ENCODE measurements at regions not wholly inside any gene's neighbourhood (a gene's known extent, or its start where the extent isn't known, plus 50 kb on each side); places are given as distances from the start of the nearest gene placed in this dataset.

- TF ChIP-seq POLR2AphosphoS5 (IDR thresholded peaks at IDR 0.05) (no peak), EP300 (IDR thresholded peaks at IDR 0.05) (no peak), POLR2A (IDR thresholded peaks at IDR 0.05; ENCODE audit: low read depth) (no peak)
- TF ChIP-seq, protein P1, sequence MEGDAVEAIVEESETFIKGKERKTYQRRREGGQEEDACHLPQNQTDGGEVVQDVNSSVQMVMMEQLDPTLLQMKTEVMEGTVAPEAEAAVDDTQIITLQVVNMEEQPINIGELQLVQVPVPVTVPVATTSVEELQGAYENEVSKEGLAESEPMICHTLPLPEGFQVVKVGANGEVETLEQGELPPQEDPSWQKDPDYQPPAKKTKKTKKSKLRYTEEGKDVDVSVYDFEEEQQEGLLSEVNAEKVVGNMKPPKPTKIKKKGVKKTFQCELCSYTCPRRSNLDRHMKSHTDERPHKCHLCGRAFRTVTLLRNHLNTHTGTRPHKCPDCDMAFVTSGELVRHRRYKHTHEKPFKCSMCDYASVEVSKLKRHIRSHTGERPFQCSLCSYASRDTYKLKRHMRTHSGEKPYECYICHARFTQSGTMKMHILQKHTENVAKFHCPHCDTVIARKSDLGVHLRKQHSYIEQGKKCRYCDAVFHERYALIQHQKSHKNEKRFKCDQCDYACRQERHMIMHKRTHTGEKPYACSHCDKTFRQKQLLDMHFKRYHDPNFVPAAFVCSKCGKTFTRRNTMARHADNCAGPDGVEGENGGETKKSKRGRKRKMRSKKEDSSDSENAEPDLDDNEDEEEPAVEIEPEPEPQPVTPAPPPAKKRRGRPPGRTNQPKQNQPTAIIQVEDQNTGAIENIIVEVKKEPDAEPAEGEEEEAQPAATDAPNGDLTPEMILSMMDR (IDR thresholded peaks at IDR 0.05) = no peak
- no peak for DNase-seq (ENCODE audit: extremely low spot score)
- Histone ChIP-seq H3K4me1 (no peaks in the 10 kb centered on the region), H3K9me3 (peaks cover 0 to 35% (median 27%) of the 10 kb centered on the region in 4 donors), H3K27me3 (peaks cover 0 to 31% (median 0%) of the 10 kb centered on the region in 4 donors), H3K27ac (replicated peaks in 1 of 4) (no peak overlapping the region), H3K4me3 (no peak overlapping the region), H3K36me3 (no peaks in the 10 kb centered on the region)
- intact Hi-C loops (cut with DNase I) = no loop called here
Measured at GRCh38 chr20:57080796-57081195, 185.6 kb downstream of the BMP7 start.

GRCh38 chr20:57082357-57082945 lies 184.0 kb downstream of the BMP7 start:
- Histone ChIP-seq H3K9me3 (peaks cover 0 to 29% (median 27%) of the 10 kb centered on the region in 4 donors), H3K4me1 (no peaks in the 10 kb centered on the region), H3K27me3 (peaks cover 0 to 47% (median 0%) of the 10 kb centered on the region in 4 donors), H3K36me3 (no peaks in the 10 kb centered on the region), H3K4me3 (no peak overlapping the region), H3K27ac (replicated peaks in 1 of 4) (no peak overlapping the region)
- no peak for DNase-seq (ENCODE audit: extremely low spot score)
- intact Hi-C loops (cut with DNase I) = no loop called here
- TF ChIP-seq POLR2AphosphoS5 (IDR thresholded peaks at IDR 0.05) = no peak
- no peak for TF ChIP-seq POLR2A (IDR thresholded peaks at IDR 0.05; ENCODE audit: low read depth)
- TF ChIP-seq EP300 (IDR thresholded peaks at IDR 0.05) = no peak
- TF ChIP-seq, protein P1 (IDR thresholded peaks at IDR 0.05) = no peak
- 75% methylated on average over 10 of the region's 13 CpGs for WGBS

DNA sequence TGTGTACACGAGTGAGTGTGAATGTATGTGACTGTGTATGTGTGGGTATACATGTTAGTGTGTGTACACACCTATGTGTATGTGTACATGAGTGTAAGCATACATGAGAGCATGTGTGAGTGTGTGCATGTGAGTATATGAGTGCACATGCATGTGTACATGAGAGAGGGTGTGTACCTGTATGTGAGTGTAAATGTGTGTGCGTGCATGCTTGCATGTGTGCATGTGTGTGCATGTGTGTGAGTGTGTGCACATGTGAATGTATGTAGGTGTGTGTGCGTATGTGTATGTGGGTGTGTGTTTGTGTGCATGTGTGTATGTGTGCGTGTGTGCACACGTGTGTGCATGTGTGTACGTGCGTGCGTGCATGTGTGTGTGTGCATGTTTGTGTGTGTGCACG lies 183.4 kb downstream of the BMP7 start:
- no peaks in the 10 kb centered on the region for H3K4me1 ChIP-seq
- no peak for DNase-seq (ENCODE audit: extremely low spot score)
- H3K36me3 ChIP-seq = no peaks in the 10 kb centered on the region
- peaks cover 0 to 28% (median 22%) of the 10 kb centered on the region in 4 donors for H3K9me3 ChIP-seq
- 87% methylated on average over 9 of the region's 9 CpGs for WGBS
- H3K4me3 ChIP-seq = no peak overlapping the region
- TF ChIP-seq POLR2AphosphoS5 (IDR thresholded peaks at IDR 0.05) = no peak
- no peak for TF ChIP-seq EP300 (IDR thresholded peaks at IDR 0.05)
- no peak for TF ChIP-seq POLR2A (IDR thresholded peaks at IDR 0.05; ENCODE audit: low read depth)
- TF ChIP-seq, protein P1 (IDR thresholded peaks at IDR 0.05) = no peak
- peaks cover 0 to 53% (median 0%) of the 10 kb centered on the region in 4 donors for H3K27me3 ChIP-seq
- intact Hi-C loops (cut with DNase I) = no loop called here
- H3K27ac ChIP-seq (replicated peaks in 1 of 4) = no peak overlapping the region

- peaks cover 0 to 5% (median 0%) of the 10 kb centered on the region in 4 donors for H3K9me3 ChIP-seq
- WGBS = 100% methylated on average over 6 of the region's 8 CpGs
- no peak for DNase-seq (ENCODE audit: extremely low spot score)
- no peak overlapping the region for H3K27ac ChIP-seq (replicated peaks in 1 of 4)
- intact Hi-C loops (cut with DNase I) = no loop called here
- peaks cover 0 to 70% (median 0%) of the 10 kb centered on the region in 4 donors for H3K27me3 ChIP-seq
- H3K36me3 ChIP-seq = no peaks in the 10 kb centered on the region
- H3K4me1 ChIP-seq = no peaks in the 10 kb centered on the region
- TF ChIP-seq, protein P1 (IDR thresholded peaks at IDR 0.05) = no peak
- no peak for TF ChIP-seq POLR2AphosphoS5 (IDR thresholded peaks at IDR 0.05)
- no peak for TF ChIP-seq EP300 (IDR thresholded peaks at IDR 0.05)
- TF ChIP-seq POLR2A (IDR thresholded peaks at IDR 0.05; ENCODE audit: low read depth) = no peak
- no peak overlapping the region for H3K4me3 ChIP-seq
Measured at GRCh38 chr20:57086066-57086465, 180.4 kb downstream of the BMP7 start.

DNA sequence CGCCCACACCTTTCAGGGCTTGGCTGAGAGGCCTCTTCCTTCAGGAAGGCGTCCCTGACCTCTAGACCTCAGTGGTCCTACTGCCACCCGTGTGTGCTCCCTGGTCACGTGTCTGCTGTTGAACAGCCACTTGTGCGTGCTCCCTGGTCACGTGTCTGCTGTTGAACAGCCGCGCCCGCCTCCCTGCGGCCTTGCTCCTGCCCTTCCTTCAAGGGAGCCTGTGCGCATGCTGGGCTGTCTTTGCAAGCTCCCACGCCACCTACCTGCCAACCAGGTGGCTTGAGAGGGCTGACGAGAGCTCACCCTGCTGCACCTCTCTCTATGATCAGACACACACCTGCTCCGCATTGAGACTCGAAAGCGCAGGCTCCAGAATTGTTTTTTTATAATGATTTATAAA lies 179.3 kb downstream of the BMP7 start:
- no peak for DNase-seq (ENCODE audit: extremely low spot score)
- H3K27me3 ChIP-seq = peaks cover 0 to 70% (median 0%) of the 10 kb centered on the region in 4 donors
- WGBS = 75% methylated on average over 10 of the region's 16 CpGs

More for the DNA sequence above, 179.3 kb downstream of the BMP7 start:
- peaks cover 0 to 5% (median 0%) of the 10 kb centered on the region in 4 donors for H3K9me3 ChIP-seq
- H3K4me1 ChIP-seq = peaks cover 0 to 6% (median 4%) of the 10 kb centered on the region in 4 donors
- intact Hi-C loops (cut with DNase I) = no loop called here
- TF ChIP-seq EP300 (IDR thresholded peaks at IDR 0.05) = no peak
- TF ChIP-seq POLR2AphosphoS5 (IDR thresholded peaks at IDR 0.05) = no peak
- TF ChIP-seq, protein P1 (IDR thresholded peaks at IDR 0.05) = no peak
- H3K27ac ChIP-seq (replicated peaks in 1 of 4) = no peak overlapping the region
- no peaks in the 10 kb centered on the region for H3K36me3 ChIP-seq
- H3K4me3 ChIP-seq = no peak overlapping the region

Measured in esophagus muscularis mucosa (tissue), 4 donors.